ENCODE measurements at regions not wholly inside any gene's neighbourhood (a gene's known extent, or its start where the extent isn't known, plus 50 kb on each side); places are given as distances from the start of the nearest gene placed in this dataset.

DNA sequence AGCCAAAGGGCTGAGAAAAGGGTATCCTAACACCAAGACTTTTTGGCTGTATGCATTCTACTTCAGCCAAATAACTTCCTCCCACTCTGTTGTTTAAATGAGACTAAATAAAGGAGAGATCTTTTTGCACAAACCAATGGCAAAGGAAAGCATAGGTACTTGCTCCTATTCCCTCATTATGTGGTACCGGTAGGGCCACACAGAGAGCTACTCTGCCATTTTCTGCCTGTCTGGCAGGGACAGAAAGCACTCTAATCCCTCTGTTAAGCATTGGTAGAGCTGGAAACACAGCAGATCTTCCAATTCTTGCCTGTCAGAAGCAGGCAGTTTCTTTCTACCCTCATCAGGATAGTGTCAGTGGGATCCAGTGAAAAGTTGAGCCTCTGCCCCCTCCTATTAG, 918.3 kb upstream of the TMEFF2 start:
- no peaks in the 10 kb centered on the region for H3K4me1 ChIP-seq (ENCODE audit: control insufficient read depth in 1 of 2, insufficient read depth in 2 of 2, low read length in 2 of 2)
- H3K9me3 ChIP-seq (replicated peaks in 1 of 2; ENCODE audit: control insufficient read depth in 1 of 2, insufficient read depth in 1 of 2, low read length in 2 of 2), result no peaks in the 10 kb centered on the region
- DNase-seq, result no peak
- TF ChIP-seq, protein P1, sequence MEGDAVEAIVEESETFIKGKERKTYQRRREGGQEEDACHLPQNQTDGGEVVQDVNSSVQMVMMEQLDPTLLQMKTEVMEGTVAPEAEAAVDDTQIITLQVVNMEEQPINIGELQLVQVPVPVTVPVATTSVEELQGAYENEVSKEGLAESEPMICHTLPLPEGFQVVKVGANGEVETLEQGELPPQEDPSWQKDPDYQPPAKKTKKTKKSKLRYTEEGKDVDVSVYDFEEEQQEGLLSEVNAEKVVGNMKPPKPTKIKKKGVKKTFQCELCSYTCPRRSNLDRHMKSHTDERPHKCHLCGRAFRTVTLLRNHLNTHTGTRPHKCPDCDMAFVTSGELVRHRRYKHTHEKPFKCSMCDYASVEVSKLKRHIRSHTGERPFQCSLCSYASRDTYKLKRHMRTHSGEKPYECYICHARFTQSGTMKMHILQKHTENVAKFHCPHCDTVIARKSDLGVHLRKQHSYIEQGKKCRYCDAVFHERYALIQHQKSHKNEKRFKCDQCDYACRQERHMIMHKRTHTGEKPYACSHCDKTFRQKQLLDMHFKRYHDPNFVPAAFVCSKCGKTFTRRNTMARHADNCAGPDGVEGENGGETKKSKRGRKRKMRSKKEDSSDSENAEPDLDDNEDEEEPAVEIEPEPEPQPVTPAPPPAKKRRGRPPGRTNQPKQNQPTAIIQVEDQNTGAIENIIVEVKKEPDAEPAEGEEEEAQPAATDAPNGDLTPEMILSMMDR (IDR thresholded peaks at IDR 0.05), result no peak
- intact Hi-C loops (cut with micrococcal nuclease), result no loop called here
- no peaks in the 10 kb centered on the region for H4K20me1 ChIP-seq (ENCODE audit: insufficient read depth, low read length)
- WGBS (ENCODE audit: insufficient coverage), result 82% methylated on average over 1 of the region's 1 CpG
- H2AFZ ChIP-seq (ENCODE audit: insufficient read depth, low read depth, low read length, poor library complexity, severe bottlenecking), result no peak overlapping the region
- H3K27ac Mint-ChIP-seq, result no peak overlapping the region
- no peaks in the 10 kb centered on the region for H3K36me3 Mint-ChIP-seq
- no peaks in the 10 kb centered on the region for H3K27me3 ChIP-seq (ENCODE audit: control insufficient read depth in 2 of 2, insufficient read depth in 2 of 2, low read length in 2 of 2)
- no peaks in the 10 kb centered on the region for H3K27me3 Mint-ChIP-seq (ENCODE audit: low read depth in 3 of 3)
- no peaks in the 10 kb centered on the region for H3K4me1 Mint-ChIP-seq
- H3K4me2 ChIP-seq (replicated peaks; ENCODE audit: extremely low read depth, low read length, poor library complexity, severe bottlenecking), result no peak overlapping the region
- no peak overlapping the region for H3K4me3 ChIP-seq (replicated peaks in 1 of 3; ENCODE audit: low read depth in 2 of 3, low read length in 3 of 3)
- no peaks in the 10 kb centered on the region for H3K9me3 Mint-ChIP-seq
- H3K36me3 ChIP-seq (replicated peaks in 1 of 2; ENCODE audit: control insufficient read depth in 1 of 2, insufficient read depth in 2 of 2, low read length in 2 of 2), result no peaks in the 10 kb centered on the region
- no peak overlapping the region for H3K27ac ChIP-seq (ENCODE audit: low read depth in 1 of 2, low read length in 2 of 2)
- H3K4me3 Mint-ChIP-seq, result no peak overlapping the region
- H3K9ac ChIP-seq (ENCODE audit: insufficient read depth, low read length, poor library complexity, severe bottlenecking), result no peak overlapping the region
- H3K79me2 ChIP-seq (ENCODE audit: insufficient read depth, low read length), result no peaks in the 10 kb centered on the region

- Histone ChIP-seq H3K9me3 (replicated peaks in 1 of 2; ENCODE audit: control insufficient read depth in 1 of 2, insufficient read depth in 1 of 2, low read length in 2 of 2) (peaks cover 0 to 11% of the 10 kb centered on the region in 2 donors), H3K79me2 (ENCODE audit: insufficient read depth, low read length) (no peaks in the 10 kb centered on the region), H3K9ac (ENCODE audit: insufficient read depth, low read length, poor library complexity, severe bottlenecking) (no peak overlapping the region), H3K27ac (ENCODE audit: low read depth in 1 of 2, low read length in 2 of 2) (no peak overlapping the region), H3K27me3 (ENCODE audit: control insufficient read depth in 2 of 2, insufficient read depth in 2 of 2, low read length in 2 of 2) (no peaks in the 10 kb centered on the region), H3K4me3 (replicated peaks in 1 of 3; ENCODE audit: low read depth in 2 of 3, low read length in 3 of 3) (no peak overlapping the region), H3K4me1 (ENCODE audit: control insufficient read depth in 1 of 2, insufficient read depth in 2 of 2, low read length in 2 of 2) (no peaks in the 10 kb centered on the region), H2AFZ (ENCODE audit: insufficient read depth, low read depth, low read length, poor library complexity, severe bottlenecking) (no peak overlapping the region), H3K4me2 (replicated peaks; ENCODE audit: extremely low read depth, low read length, poor library complexity, severe bottlenecking) (no peak overlapping the region), H4K20me1 (ENCODE audit: insufficient read depth, low read length) (no peaks in the 10 kb centered on the region), H3K36me3 (replicated peaks in 1 of 2; ENCODE audit: control insufficient read depth in 1 of 2, insufficient read depth in 2 of 2, low read length in 2 of 2) (no peaks in the 10 kb centered on the region)
- TF ChIP-seq, protein P1 (IDR thresholded peaks at IDR 0.05), result no peak
- intact Hi-C loops (cut with micrococcal nuclease), result no loop called here
- no peak overlapping the region for H3K4me3 Mint-ChIP-seq
- no CpG with 5 or more reads among the region's 1 CpG for WGBS (ENCODE audit: insufficient coverage)
- H3K27me3 Mint-ChIP-seq (ENCODE audit: low read depth in 3 of 3), result no peaks in the 10 kb centered on the region
- H3K4me1 Mint-ChIP-seq, result no peaks in the 10 kb centered on the region
- H3K9me3 Mint-ChIP-seq, result peaks cover 0 to 4% (median 0%) of the 10 kb centered on the region in 7 donors
- H3K27ac Mint-ChIP-seq, result no peak overlapping the region
- H3K36me3 Mint-ChIP-seq, result no peaks in the 10 kb centered on the region
- no peak for DNase-seq
Measured at GRCh38 chr2:193103064-193103463, 908.3 kb upstream of the TMEFF2 start.

Data from CD14-positive monocyte (primary cell).